GM23338 (cell line): ENCODE measurements at regions not wholly inside any gene's neighbourhood (a gene's known extent, or its start where the extent isn't known, plus 50 kb on each side); places are given as distances from the start of the nearest gene placed in this dataset.

ENCODE experiments used
- EZH2 ChIP-seq: fragments of 200-600 bp; sonication (generic); IDR thresholded peaks from one replicate; pipeline ENCODE4 v1.8.0; 2017; ENCODE audit warnings: antibody characterized with exemption, mild to moderate bottlenecking, low read depth; ENCODE audit not compliant: unreplicated experiment
- EZH2phosphoT487 ChIP-seq: fragments of 200-600 bp; sonication (generic); IDR thresholded peaks from one replicate; pipeline ENCODE4 v1.8.1; 2018; ENCODE audit warnings: antibody characterized with exemption; ENCODE audit not compliant: unreplicated experiment
- POLR2AphosphoS5 ChIP-seq: IDR thresholded peaks from 2 replicates; pipeline ENCODE4 v1.6.1; 2016; ENCODE audit warnings: antibody characterized with exemption, low read depth
- TF ChIP-seq, protein P1 (sequence below), 2 experiments: fragments of 200-600 bp in 1 of 2; sonication (generic) in 1 of 2; conservative IDR thresholded peaks; 2 replicates each; pipeline versions ENCODE4 v1.5.1 to v1.6.1; 2016 to 2017; ENCODE audit warnings: antibody characterized with exemption in 2 of 2, low read depth in 2 of 2, mild to moderate bottlenecking in 2 of 2, moderate library complexity in 1 of 2
- TF ChIP-seq, protein P2 (sequence below): IDR thresholded peaks from one replicate; pipeline ENCODE4 v1.6.1; 2018; ENCODE audit warnings: antibody characterized with exemption; ENCODE audit not compliant: unreplicated experiment

DNA sequence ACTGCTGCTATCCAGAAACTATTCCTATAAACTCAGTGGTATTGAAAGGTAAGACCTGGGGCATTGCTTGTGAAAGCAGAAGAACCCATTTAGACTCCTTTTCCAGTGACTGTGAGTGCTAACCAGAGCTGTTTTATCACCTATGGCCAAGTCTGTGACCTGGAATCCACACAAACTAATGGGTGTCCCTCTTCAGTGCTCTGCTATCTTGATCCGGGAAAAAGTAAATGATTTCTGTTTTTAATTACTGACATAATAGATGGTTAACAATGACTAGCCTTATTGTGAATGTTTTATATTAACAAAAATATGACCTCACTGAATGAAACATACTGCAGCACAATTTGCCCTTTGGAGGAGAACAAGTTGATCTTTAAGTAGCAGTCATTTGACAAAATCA, 251.6 kb upstream of the MC4R start:
- TF ChIP-seq, protein P1, sequence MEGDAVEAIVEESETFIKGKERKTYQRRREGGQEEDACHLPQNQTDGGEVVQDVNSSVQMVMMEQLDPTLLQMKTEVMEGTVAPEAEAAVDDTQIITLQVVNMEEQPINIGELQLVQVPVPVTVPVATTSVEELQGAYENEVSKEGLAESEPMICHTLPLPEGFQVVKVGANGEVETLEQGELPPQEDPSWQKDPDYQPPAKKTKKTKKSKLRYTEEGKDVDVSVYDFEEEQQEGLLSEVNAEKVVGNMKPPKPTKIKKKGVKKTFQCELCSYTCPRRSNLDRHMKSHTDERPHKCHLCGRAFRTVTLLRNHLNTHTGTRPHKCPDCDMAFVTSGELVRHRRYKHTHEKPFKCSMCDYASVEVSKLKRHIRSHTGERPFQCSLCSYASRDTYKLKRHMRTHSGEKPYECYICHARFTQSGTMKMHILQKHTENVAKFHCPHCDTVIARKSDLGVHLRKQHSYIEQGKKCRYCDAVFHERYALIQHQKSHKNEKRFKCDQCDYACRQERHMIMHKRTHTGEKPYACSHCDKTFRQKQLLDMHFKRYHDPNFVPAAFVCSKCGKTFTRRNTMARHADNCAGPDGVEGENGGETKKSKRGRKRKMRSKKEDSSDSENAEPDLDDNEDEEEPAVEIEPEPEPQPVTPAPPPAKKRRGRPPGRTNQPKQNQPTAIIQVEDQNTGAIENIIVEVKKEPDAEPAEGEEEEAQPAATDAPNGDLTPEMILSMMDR (conservative IDR thresholded peaks at IDR 0.05; ENCODE audit: low read depth in 2 of 2), result no peak
- no peak for TF ChIP-seq EZH2phosphoT487
- TF ChIP-seq POLR2AphosphoS5, result no peak
- TF ChIP-seq, protein P2, sequence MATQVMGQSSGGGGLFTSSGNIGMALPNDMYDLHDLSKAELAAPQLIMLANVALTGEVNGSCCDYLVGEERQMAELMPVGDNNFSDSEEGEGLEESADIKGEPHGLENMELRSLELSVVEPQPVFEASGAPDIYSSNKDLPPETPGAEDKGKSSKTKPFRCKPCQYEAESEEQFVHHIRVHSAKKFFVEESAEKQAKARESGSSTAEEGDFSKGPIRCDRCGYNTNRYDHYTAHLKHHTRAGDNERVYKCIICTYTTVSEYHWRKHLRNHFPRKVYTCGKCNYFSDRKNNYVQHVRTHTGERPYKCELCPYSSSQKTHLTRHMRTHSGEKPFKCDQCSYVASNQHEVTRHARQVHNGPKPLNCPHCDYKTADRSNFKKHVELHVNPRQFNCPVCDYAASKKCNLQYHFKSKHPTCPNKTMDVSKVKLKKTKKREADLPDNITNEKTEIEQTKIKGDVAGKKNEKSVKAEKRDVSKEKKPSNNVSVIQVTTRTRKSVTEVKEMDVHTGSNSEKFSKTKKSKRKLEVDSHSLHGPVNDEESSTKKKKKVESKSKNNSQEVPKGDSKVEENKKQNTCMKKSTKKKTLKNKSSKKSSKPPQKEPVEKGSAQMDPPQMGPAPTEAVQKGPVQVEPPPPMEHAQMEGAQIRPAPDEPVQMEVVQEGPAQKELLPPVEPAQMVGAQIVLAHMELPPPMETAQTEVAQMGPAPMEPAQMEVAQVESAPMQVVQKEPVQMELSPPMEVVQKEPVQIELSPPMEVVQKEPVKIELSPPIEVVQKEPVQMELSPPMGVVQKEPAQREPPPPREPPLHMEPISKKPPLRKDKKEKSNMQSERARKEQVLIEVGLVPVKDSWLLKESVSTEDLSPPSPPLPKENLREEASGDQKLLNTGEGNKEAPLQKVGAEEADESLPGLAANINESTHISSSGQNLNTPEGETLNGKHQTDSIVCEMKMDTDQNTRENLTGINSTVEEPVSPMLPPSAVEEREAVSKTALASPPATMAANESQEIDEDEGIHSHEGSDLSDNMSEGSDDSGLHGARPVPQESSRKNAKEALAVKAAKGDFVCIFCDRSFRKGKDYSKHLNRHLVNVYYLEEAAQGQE, result no peak
- TF ChIP-seq EZH2, result no peak
